GM23338 (cell line): ENCODE measurements at regions not wholly inside any gene's neighbourhood (a gene's known extent, or its start where the extent isn't known, plus 50 kb on each side); places are given as distances from the start of the nearest gene placed in this dataset.

ENCODE experiments used
- JUNB ChIP-seq: IDR thresholded peaks from one replicate; pipeline ENCODE4 v1.6.1; 2016; ENCODE audit warnings: antibody characterized with exemption; ENCODE audit not compliant: unreplicated experiment
- NANOG ChIP-seq: IDR thresholded peaks from 2 replicates; pipeline ENCODE4 v1.6.1; 2016; ENCODE audit warnings: antibody characterized with exemption, borderline replicate concordance
- REST ChIP-seq: IDR thresholded peaks from one replicate; pipeline ENCODE4 v1.6.1; 2018; ENCODE audit warnings: antibody characterized with exemption; ENCODE audit not compliant: unreplicated experiment
- TF ChIP-seq, protein P1 (sequence below), 2 experiments: fragments of 200-600 bp in 1 of 2; sonication (generic) in 1 of 2; conservative IDR thresholded peaks; 2 replicates each; pipeline versions ENCODE4 v1.5.1 to v1.6.1; 2016 to 2017; ENCODE audit warnings: antibody characterized with exemption in 2 of 2, low read depth in 2 of 2, mild to moderate bottlenecking in 2 of 2, moderate library complexity in 1 of 2

GRCh38 chr2:234852941-234853340, 98.9 kb upstream of the SH3BP4 start:
- TF ChIP-seq REST = no peak
- TF ChIP-seq, protein P1, sequence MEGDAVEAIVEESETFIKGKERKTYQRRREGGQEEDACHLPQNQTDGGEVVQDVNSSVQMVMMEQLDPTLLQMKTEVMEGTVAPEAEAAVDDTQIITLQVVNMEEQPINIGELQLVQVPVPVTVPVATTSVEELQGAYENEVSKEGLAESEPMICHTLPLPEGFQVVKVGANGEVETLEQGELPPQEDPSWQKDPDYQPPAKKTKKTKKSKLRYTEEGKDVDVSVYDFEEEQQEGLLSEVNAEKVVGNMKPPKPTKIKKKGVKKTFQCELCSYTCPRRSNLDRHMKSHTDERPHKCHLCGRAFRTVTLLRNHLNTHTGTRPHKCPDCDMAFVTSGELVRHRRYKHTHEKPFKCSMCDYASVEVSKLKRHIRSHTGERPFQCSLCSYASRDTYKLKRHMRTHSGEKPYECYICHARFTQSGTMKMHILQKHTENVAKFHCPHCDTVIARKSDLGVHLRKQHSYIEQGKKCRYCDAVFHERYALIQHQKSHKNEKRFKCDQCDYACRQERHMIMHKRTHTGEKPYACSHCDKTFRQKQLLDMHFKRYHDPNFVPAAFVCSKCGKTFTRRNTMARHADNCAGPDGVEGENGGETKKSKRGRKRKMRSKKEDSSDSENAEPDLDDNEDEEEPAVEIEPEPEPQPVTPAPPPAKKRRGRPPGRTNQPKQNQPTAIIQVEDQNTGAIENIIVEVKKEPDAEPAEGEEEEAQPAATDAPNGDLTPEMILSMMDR (conservative IDR thresholded peaks at IDR 0.05; ENCODE audit: low read depth in 2 of 2) = no peak
- TF ChIP-seq NANOG = no peak
- TF ChIP-seq JUNB = no peak
